Endodermal cell (in vitro differentiated cells): ENCODE measurements at regions not wholly inside any gene's neighbourhood (a gene's known extent, or its start where the extent isn't known, plus 50 kb on each side); places are given as distances from the start of the nearest gene placed in this dataset.

Source experiments
- DNase-seq: peaks from one replicate; pipeline ENCODE4 v3.0.0-alpha.2; 2017
- H3K27ac ChIP-seq: 2 replicates; pipeline ENCODE4 v1.5.1; 2013; ENCODE audit warnings: mild to moderate bottlenecking, low read depth, low read length, moderate library complexity
- H3K27me3 ChIP-seq: 2 replicates; pipeline ENCODE4 v1.6.1; 2013; ENCODE audit warnings: mild to moderate bottlenecking, low read length, moderate library complexity; ENCODE audit not compliant: insufficient read depth, control insufficient read depth, poor library complexity, severe bottlenecking
- H3K36me3 ChIP-seq: 2 replicates; pipeline ENCODE4 v1.7.0; 2013; ENCODE audit warnings: mild to moderate bottlenecking, low read length, moderate library complexity; ENCODE audit not compliant: control insufficient read depth, insufficient read depth
- H3K4me1 ChIP-seq: one replicate; pipeline ENCODE4 v1.7.0; 2013; ENCODE audit warnings: low read length; ENCODE audit not compliant: control insufficient read depth, insufficient read depth
- H3K4me3 ChIP-seq: 2 replicates; pipeline ENCODE4 v1.5.1; 2013; ENCODE audit warnings: mild to moderate bottlenecking, low read length, moderate library complexity
- H3K9ac ChIP-seq: 2 replicates; pipeline ENCODE4 v1.6.1; 2013; ENCODE audit warnings: mild to moderate bottlenecking, low read length, moderate library complexity; ENCODE audit not compliant: poor library complexity, severe bottlenecking; ENCODE audit errors: extremely low read depth
- H3K9me3 ChIP-seq: 2 replicates; pipeline ENCODE4 v1.6.1; 2013; ENCODE audit warnings: mild to moderate bottlenecking, low read length, moderate library complexity; ENCODE audit not compliant: control insufficient read depth
- H3K27ac Mint-ChIP-seq: 2 replicates; pipeline ENCODE4 v1.8.0; 2020; ENCODE audit warnings: mixed read lengths
- H3K27me3 Mint-ChIP-seq: 2 replicates; pipeline ENCODE4 v1.8.0; 2021; ENCODE audit warnings: mild to moderate bottlenecking, mixed read lengths; ENCODE audit not compliant: insufficient read depth
- H3K36me3 Mint-ChIP-seq: 2 replicates; pipeline ENCODE4 v1.8.0; 2020; ENCODE audit warnings: low read depth, mixed read lengths
- H3K4me1 Mint-ChIP-seq: 2 replicates; pipeline ENCODE4 v1.8.0; 2020; ENCODE audit warnings: mixed read lengths
- H3K4me3 Mint-ChIP-seq: 2 replicates; pipeline ENCODE4 v1.8.0; 2020; ENCODE audit warnings: mild to moderate bottlenecking, moderate library complexity, mixed read lengths
- H3K9me3 Mint-ChIP-seq: 2 replicates; pipeline ENCODE4 v1.8.0; 2020; ENCODE audit warnings: mild to moderate bottlenecking, mixed read lengths
- WGBS, 2 experiments: methylation state at CpG; one replicate each; pipeline versions ENCODE4 v1.1.5 to v1.1.7; 2013; ENCODE audit warnings: missing lambda C conversion rate in 2 of 2, mixed read lengths in 1 of 2; ENCODE audit not compliant: insufficient coverage in 1 of 2, insufficient read length in 1 of 2; 5-methylcytosine and 5-hydroxymethylcytosine counted together
- TF ChIP-seq, protein P1 (sequence below): fragments of 200-600 bp; sonication (generic); conservative IDR thresholded peaks from 2 replicates; pipeline ENCODE4 v1.5.0; 2021; ENCODE audit warnings: antibody characterized with exemption, mild to moderate bottlenecking

DNA sequence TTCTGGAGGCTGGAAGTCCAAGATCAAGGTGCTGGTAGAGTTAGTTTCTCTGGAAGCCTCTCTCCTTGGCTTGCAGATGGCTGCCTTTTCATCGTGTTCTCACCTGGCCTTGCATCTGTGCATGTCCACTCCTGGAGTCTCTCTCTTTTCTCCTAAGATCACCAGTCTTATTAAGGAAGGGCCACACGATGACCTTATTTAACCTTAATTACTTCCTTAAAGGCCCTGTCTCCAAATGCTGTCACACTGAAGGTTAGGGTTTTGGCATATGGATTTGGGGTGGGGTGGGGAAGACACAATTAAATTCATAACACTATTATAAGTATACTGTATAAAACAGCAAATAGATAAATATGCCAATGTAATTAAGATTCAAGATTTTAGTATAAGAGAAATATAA lies 402.4 kb upstream of the HS6ST1 start:
- peaks cover 2% of the 10 kb centered on the region for H3K27me3 Mint-ChIP-seq
- no peak for DNase-seq
- H3K27me3 ChIP-seq: no peaks in the 10 kb centered on the region
- H3K4me3 ChIP-seq: no peak overlapping the region
- no peaks in the 10 kb centered on the region for H3K4me1 ChIP-seq
- H3K27ac Mint-ChIP-seq: no peak overlapping the region
- no peaks in the 10 kb centered on the region for H3K36me3 ChIP-seq
- H3K4me1 Mint-ChIP-seq: no peaks in the 10 kb centered on the region
- TF ChIP-seq, protein P1, sequence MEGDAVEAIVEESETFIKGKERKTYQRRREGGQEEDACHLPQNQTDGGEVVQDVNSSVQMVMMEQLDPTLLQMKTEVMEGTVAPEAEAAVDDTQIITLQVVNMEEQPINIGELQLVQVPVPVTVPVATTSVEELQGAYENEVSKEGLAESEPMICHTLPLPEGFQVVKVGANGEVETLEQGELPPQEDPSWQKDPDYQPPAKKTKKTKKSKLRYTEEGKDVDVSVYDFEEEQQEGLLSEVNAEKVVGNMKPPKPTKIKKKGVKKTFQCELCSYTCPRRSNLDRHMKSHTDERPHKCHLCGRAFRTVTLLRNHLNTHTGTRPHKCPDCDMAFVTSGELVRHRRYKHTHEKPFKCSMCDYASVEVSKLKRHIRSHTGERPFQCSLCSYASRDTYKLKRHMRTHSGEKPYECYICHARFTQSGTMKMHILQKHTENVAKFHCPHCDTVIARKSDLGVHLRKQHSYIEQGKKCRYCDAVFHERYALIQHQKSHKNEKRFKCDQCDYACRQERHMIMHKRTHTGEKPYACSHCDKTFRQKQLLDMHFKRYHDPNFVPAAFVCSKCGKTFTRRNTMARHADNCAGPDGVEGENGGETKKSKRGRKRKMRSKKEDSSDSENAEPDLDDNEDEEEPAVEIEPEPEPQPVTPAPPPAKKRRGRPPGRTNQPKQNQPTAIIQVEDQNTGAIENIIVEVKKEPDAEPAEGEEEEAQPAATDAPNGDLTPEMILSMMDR: no peak
- no peaks in the 10 kb centered on the region for H3K9me3 Mint-ChIP-seq
- no peak overlapping the region for H3K4me3 Mint-ChIP-seq
- H3K27ac ChIP-seq: no peak overlapping the region
- WGBS, 2 experiments: 78 to 91% methylated on average over 1 to 2 of the region's 2 CpGs
- H3K36me3 Mint-ChIP-seq: no peaks in the 10 kb centered on the region
- H3K9ac ChIP-seq: no peak overlapping the region
- H3K9me3 ChIP-seq: no peaks in the 10 kb centered on the region

- Mint-ChIP-seq H3K4me3 (no peak overlapping the region), H3K4me1 (no peaks in the 10 kb centered on the region), H3K27me3 (peaks cover 2% of the 10 kb centered on the region), H3K36me3 (no peaks in the 10 kb centered on the region), H3K9me3 (no peaks in the 10 kb centered on the region), H3K27ac (no peak overlapping the region)
- no peaks in the 10 kb centered on the region for H3K36me3 ChIP-seq
- no peak overlapping the region for H3K27ac ChIP-seq
- no peak overlapping the region for H3K9ac ChIP-seq
- no peaks in the 10 kb centered on the region for H3K4me1 ChIP-seq
- no peak for DNase-seq
- 65% methylated on average over 1 of the region's 1 CpG; no CpG with 5 or more reads in 1 of the 2 experiments for WGBS, 2 experiments
- no peaks in the 10 kb centered on the region for H3K9me3 ChIP-seq
- H3K4me3 ChIP-seq: no peak overlapping the region
- H3K27me3 ChIP-seq: no peaks in the 10 kb centered on the region
- TF ChIP-seq, protein P1: no peak
These were observed 403.8 kb upstream of the HS6ST1 start for GRCh38 chr2:128722489-128722888.

GRCh38 chr2:128724547-128724946 lies 405.9 kb upstream of the HS6ST1 start:
- 81 to 89% methylated on average over 6 to 7 of the region's 7 CpGs for WGBS, 2 experiments
- Histone ChIP-seq H3K4me3 (no peak overlapping the region), H3K9ac (no peak overlapping the region), H3K36me3 (no peaks in the 10 kb centered on the region), H3K9me3 (peaks cover 8% of the 10 kb centered on the region), H3K27ac (no peak overlapping the region), H3K27me3 (no peaks in the 10 kb centered on the region), H3K4me1 (no peaks in the 10 kb centered on the region)
- H3K9me3 Mint-ChIP-seq: peaks cover 2% of the 10 kb centered on the region
- H3K4me3 Mint-ChIP-seq: no peak overlapping the region
- no peak overlapping the region for H3K27ac Mint-ChIP-seq
- no peak for DNase-seq
- no peaks in the 10 kb centered on the region for H3K36me3 Mint-ChIP-seq
- H3K4me1 Mint-ChIP-seq: no peaks in the 10 kb centered on the region
- no peaks in the 10 kb centered on the region for H3K27me3 Mint-ChIP-seq
- TF ChIP-seq, protein P1: no peak
